ENCODE measurements at regions not wholly inside any gene's neighbourhood (a gene's known extent, or its start where the extent isn't known, plus 50 kb on each side); places are given as distances from the start of the nearest gene placed in this dataset.

DNA sequence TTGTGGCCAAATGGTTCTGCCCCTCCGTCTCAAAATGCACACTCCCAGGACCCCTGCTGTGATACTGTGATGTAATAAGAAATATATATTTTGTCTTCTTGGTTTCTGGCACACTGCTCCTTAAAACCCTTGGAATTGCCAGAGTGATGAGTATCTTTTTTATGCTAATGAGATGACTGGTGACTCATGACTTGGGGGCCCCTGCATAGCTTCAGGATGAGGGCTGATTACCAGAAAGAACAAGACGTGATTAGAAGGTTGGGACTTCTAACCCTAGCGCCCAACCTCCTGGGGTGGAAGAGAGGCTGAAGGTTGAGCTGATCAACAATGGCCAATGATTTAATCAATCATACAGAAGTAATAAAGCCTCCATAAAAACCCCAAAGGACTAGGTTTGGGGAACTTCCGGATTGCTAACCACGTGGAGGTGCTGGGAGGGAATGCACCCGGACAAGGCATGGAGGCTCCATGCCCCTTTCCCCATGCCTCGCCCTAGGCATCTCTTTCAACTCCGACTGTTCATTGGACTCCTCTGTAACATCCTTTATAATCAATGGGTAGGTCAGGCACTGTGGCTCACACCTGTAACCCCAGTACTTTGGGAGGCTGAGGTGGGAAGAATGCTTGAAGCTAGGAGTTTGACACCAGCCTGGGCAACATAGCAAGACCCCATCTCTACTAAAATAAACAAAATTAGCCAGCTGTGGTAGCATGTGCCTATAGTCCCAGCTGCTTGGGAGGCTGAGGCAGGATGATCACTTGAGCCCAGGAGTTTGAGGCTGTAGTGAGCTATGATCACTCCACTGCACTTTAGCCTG lies 89.1 kb downstream of the HS1BP3 start:
- no peak for DNase-seq

- DNase-seq: peak in 1 of 3 experiments; percentile 12
These were observed 88.2 kb downstream of the HS1BP3 start for GRCh38 chr2:20562540-20563225.

DNA sequence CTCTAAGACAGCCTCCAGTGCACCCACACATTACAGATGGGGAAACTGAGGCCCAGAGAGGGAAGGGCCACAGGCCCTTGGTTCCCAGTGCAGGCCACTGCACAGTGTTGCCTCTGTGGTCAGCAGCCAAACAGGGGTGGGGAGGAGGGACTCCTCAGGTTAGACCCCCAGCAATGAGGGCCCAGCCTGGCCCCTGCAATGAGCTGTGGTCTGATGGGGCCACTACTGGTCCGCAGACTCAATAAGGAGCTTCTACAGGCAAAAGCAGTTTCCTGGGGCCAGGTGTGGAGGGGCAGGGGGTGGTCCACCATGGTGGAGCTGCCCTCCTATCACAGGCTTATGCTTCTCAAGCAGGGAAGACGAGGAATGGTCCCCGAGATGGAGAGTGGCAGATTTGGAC lies 87.6 kb downstream of the HS1BP3 start:
- no peak for DNase-seq

DNA sequence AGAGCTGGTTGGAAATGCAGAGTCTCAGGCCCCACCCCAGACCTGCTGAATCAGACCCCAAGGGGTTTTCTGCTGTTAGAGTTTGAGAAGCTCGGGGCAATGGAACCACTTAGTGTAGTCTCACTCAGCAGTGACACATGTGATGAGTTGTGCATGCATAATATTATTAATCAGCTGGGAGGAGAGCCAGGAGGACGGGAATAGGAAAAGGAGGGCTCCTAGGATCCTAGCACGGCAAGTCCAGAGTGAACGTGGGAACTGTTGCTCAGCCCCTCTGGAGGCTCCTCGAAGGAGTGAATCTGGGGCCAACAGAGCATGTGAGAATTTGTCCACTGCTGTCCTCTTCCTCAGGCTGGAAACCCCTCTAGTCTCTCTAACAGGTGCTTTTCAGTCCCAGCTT lies 87.1 kb downstream of the HS1BP3 start:
- DNase-seq: no peak

DNA sequence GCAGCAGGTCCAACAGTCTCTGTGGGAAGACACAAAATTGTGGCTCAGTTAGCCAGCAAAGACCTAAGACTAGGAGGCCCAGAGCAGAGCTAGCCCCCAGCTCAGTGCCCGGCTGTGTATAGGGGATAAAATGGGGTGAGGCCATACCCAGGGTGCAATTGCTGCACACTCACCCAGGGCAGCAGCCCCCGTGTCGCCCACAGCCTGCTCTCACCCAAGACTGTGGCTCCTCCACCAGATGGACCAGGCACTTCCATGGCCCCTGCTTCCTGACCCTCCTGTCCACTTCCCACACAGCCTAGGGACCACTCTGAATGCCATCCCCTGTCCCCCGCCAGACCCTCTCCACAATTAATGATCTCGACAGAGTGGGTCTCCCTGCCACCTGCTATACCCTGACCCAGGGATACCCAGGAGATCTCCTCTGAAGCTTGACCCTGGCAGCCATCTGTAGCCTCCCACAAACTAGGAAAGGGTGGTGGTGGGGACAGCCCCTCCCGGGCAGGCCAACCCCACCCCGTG lies 85.7 kb downstream of the HS1BP3 start:
- DNase-seq: no peak

DNA sequence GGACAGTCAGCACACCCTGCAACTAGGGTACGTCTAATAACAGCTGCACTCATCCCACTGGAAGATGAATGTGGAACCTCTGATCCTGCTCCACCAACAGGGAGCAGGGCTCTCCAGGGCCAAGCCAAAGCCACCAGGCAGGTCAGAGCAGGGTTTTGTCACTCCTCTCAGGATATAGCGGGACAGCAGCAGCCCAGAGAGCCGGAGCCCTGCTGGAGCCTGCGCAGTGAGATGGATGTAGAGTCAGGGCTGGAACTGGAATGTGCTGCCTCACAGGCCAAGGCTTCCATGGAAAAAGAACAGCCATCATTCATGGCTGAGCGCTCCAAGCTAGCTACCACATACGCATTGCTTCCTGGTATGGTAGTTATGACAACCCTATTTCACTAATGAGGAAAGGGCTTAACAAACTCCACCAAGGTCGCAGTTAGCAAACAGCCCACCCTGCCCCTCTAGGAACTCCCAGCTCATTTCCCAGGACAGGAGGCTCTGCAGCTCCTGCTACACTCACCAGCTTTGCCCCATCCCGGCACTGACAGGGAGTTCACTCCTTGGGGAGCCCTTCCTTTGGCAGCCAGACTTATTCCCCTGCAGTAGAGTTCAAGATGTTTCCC lies 85.2 kb downstream of the HS1BP3 start:
- DNase-seq: no peak

GRCh38 chr2:20566331-20566730 lies 84.6 kb downstream of the HS1BP3 start:
- no peak for DNase-seq

DNA sequence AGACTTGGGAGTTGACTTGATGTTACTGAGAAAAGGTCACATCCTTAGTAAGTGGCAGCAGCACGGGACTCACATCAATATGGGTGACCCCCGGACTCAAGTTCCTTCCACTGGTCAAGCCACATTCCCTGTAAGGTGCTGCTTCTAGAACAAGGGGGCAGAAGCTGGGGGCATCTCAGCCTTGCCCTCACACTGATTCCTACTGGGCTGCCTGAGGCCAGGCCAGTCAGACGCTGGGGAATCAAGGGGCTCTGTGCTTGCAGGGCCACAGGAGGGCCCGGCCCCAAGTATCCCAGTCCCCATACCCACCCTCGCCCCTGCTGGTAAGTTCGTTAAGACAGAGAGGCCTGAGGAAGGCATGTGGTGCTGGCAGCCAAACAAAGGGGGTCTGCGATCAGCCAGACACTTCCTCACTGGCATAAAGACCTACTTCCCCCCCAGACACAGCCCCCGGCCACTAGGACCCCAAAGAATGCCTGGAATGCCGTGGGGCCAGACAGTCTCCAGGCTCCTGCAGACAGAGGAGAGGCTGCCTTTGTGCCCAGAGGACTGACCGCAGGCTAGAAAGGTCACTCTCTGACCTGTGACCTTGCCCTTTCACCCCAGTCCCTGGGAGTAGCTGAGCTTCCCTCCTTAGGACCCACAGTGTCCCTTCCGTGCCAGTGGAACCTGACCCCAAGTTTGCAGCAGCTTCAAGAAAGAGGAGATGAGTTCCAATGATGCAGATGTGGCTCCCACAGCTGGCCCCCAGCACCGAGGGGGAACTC lies 83.6 kb downstream of the HS1BP3 start:
- DNase-seq: no peak

Measured in NCI-H1417 (cell line).